ENCODE measurements at regions not wholly inside any gene's neighbourhood (a gene's known extent, or its start where the extent isn't known, plus 50 kb on each side); places are given as distances from the start of the nearest gene placed in this dataset.

DNA sequence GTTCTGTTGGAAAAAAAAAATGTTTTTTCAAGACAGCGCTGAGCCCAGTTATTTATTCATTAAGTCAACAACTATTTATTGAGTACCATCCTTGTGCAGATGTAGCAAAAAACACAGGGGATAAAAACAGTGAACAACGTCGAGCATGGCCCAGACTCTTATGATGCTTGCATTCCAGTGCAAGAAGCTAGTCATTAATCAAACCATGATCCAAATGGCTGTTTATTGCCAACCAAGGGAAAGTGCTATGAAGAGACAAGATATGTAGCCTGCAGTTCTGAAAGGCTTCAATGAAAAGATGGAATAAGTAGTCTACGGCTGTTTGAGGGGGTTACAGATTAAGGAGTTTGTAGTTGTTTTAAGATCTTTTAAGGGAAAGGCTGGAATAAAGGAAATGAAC is 262.3 kb downstream of the NEBL start:
- Histone ChIP-seq H3K36me3 (ENCODE audit: control insufficient read depth, insufficient read depth, low read length) (no peaks in the 10 kb centered on the region), H3K27me3 (ENCODE audit: control insufficient read depth, insufficient read depth, low read length) (no peaks in the 10 kb centered on the region), H3K4me3 (ENCODE audit: low read depth, low read length) (no peak overlapping the region)
- no peak for DNase-seq (ENCODE audit: low read depth)
- POLR2A ChIA-PET: no interaction called here
- TF ChIP-seq CTCF (IDR thresholded peaks at IDR 0.05; ENCODE audit: insufficient read depth, low read depth, low read length): no peak
- CTCF ChIA-PET: no interaction called here

GRCh38 chr10:20633714-20634113 is 263.4 kb downstream of the NEBL start:
- ChIA-PET POLR2A (no interaction called here), CTCF (no interaction called here)
- no peak for TF ChIP-seq CTCF (IDR thresholded peaks at IDR 0.05; ENCODE audit: insufficient read depth, low read depth, low read length)

DNA sequence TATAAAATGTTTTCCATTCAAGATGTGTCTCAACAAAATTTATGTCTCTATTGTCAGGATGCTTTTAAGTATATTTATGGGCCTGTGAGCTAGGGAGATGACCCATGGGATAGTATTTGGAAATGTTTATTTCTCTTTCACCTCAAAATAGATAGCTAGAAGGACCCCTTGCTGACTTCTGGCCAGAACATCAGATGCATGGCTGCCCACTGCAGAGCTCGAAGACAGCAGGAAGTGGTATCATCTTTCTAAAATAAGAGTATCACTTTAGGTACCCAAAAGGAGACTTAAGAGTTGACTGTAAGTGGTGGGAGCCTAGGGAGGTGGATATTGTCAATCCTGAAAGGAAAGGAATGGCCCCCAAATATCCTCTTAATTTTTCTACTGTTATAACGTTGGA is 264.4 kb downstream of the NEBL start:
- ChIA-PET CTCF (no interaction called here), POLR2A (no interaction called here)
- DNase-seq (ENCODE audit: low read depth): no peak
- Histone ChIP-seq H3K27me3 (ENCODE audit: control insufficient read depth, insufficient read depth, low read length) (no peaks in the 10 kb centered on the region), H3K36me3 (ENCODE audit: control insufficient read depth, insufficient read depth, low read length) (no peaks in the 10 kb centered on the region), H3K4me3 (ENCODE audit: low read depth, low read length) (no peak overlapping the region)
- TF ChIP-seq CTCF (IDR thresholded peaks at IDR 0.05; ENCODE audit: insufficient read depth, low read depth, low read length): no peak

More at GRCh38 chr10:20633714-20634113, 263.4 kb downstream of the NEBL start:
- H3K27me3 ChIP-seq (ENCODE audit: control insufficient read depth, insufficient read depth, low read length): no peaks in the 10 kb centered on the region
- DNase-seq (ENCODE audit: low read depth): no peak
- no peak overlapping the region for H3K4me3 ChIP-seq (ENCODE audit: low read depth, low read length)
- H3K36me3 ChIP-seq (ENCODE audit: control insufficient read depth, insufficient read depth, low read length): no peaks in the 10 kb centered on the region

- H3K36me3 ChIP-seq (ENCODE audit: control insufficient read depth, insufficient read depth, low read length): no peaks in the 10 kb centered on the region
- H3K4me3 ChIP-seq (ENCODE audit: low read depth, low read length): no peak overlapping the region
- DNase-seq (ENCODE audit: low read depth): no peak
- TF ChIP-seq CTCF (IDR thresholded peaks at IDR 0.05; ENCODE audit: insufficient read depth, low read depth, low read length): no peak
- H3K27me3 ChIP-seq (ENCODE audit: control insufficient read depth, insufficient read depth, low read length): no peaks in the 10 kb centered on the region
- CTCF ChIA-PET: no interaction called here
- POLR2A ChIA-PET: no interaction called here
These were observed 265.9 kb downstream of the NEBL start for GRCh38 chr10:20631229-20631628.

GRCh38 chr10:20630092-20630643 is 266.9 kb downstream of the NEBL start:
- H3K27me3 ChIP-seq (ENCODE audit: control insufficient read depth, insufficient read depth, low read length): no peaks in the 10 kb centered on the region
- H3K4me3 ChIP-seq (ENCODE audit: low read depth, low read length): no peak overlapping the region
- no peak for DNase-seq (ENCODE audit: low read depth)
- TF ChIP-seq CTCF (IDR thresholded peaks at IDR 0.05; ENCODE audit: insufficient read depth, low read depth, low read length): no peak
- ChIA-PET POLR2A (no interaction called here), CTCF (no interaction called here)
- no peaks in the 10 kb centered on the region for H3K36me3 ChIP-seq (ENCODE audit: control insufficient read depth, insufficient read depth, low read length)
